Mesothelial cell of epicardium (in vitro differentiated cells): ENCODE measurements at regions not wholly inside any gene's neighbourhood (a gene's known extent, or its start where the extent isn't known, plus 50 kb on each side); places are given as distances from the start of the nearest gene placed in this dataset.

Experiments used
- DNase-seq, 2 experiments: peaks; one replicate each; pipeline ENCODE4 v3.0.0; 2021; ENCODE audit warnings: low spot score in 2 of 2; ENCODE audit not compliant: unreplicated experiment in 2 of 2
- H3K27ac Mint-ChIP-seq: 2 replicates; pipeline ENCODE4 v1.8.0; 2021; ENCODE audit warnings: mixed read lengths
- H3K27me3 Mint-ChIP-seq: 2 replicates; pipeline ENCODE4 v1.8.0; 2021; ENCODE audit warnings: low read depth, mixed read lengths
- H3K36me3 Mint-ChIP-seq: 2 replicates; pipeline ENCODE4 v1.8.0; 2021; ENCODE audit warnings: mixed read lengths
- H3K4me1 Mint-ChIP-seq: 2 replicates; pipeline ENCODE4 v1.8.0; 2021; ENCODE audit warnings: mixed read lengths
- H3K4me3 Mint-ChIP-seq: 2 replicates; pipeline ENCODE4 v1.8.0; 2021; ENCODE audit warnings: mild to moderate bottlenecking, moderate library complexity, mixed read lengths
- H3K9me3 Mint-ChIP-seq: 2 replicates; pipeline ENCODE4 v1.8.0; 2021; ENCODE audit warnings: mixed read lengths
- CTCF ChIP-seq: fragments of 200-600 bp; sonication (generic); IDR thresholded peaks from one replicate; pipeline ENCODE4 v1.5.0; 2021; ENCODE audit warnings: antibody characterized with exemption; ENCODE audit not compliant: unreplicated experiment

GRCh38 chr4:26173619-26174018, 147.2 kb upstream of the RBPJ start:
- Mint-ChIP-seq H3K27me3 (no peaks in the 10 kb centered on the region), H3K4me3 (no peak overlapping the region), H3K4me1 (peaks cover 13% of the 10 kb centered on the region), H3K36me3 (no peaks in the 10 kb centered on the region), H3K27ac (no peak overlapping the region), H3K9me3 (no peaks in the 10 kb centered on the region)
- TF ChIP-seq CTCF: no peak
- DNase-seq: no peak

DNA sequence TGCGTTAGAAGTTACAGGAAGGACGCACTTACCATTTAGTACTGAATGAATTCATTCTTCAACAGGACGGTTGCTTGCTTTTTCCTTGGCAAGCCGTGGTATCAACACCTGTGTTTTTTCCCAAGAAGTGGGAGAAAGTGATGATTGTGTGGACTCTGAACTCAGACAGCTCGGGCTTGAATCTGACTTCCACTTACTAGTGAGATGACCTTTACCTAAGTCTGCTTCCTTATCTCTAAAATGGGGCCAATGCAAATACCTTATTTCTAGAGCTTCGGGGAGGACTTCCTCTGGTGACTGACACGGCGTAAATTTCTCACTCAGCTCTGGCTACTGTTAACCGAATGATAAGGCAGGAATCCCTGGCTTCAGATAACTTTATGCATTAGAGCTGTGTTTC, 146.8 kb upstream of the RBPJ start:
- Mint-ChIP-seq H3K4me3 (no peak overlapping the region), H3K27me3 (no peaks in the 10 kb centered on the region), H3K4me1 (peaks cover 13% of the 10 kb centered on the region), H3K27ac (no peak overlapping the region), H3K9me3 (no peaks in the 10 kb centered on the region), H3K36me3 (no peaks in the 10 kb centered on the region)
- no peak for TF ChIP-seq CTCF
- no peak for DNase-seq

GRCh38 chr4:26175006-26175786, 145.6 kb upstream of the RBPJ start:
- no peak for TF ChIP-seq CTCF

GRCh38 chr4:26175905-26176470, 144.8 kb upstream of the RBPJ start:
- Mint-ChIP-seq H3K9me3 (peaks cover 8% of the 10 kb centered on the region), H3K4me3 (no peak overlapping the region), H3K27me3 (no peaks in the 10 kb centered on the region), H3K4me1 (peaks cover 13% of the 10 kb centered on the region), H3K27ac (no peak overlapping the region), H3K36me3 (no peaks in the 10 kb centered on the region)
- no peak for TF ChIP-seq CTCF
- DNase-seq: no peak

More at GRCh38 chr4:26175006-26175786, 145.6 kb upstream of the RBPJ start:
- no peak for DNase-seq
- H3K4me1 Mint-ChIP-seq: peaks cover 13% of the 10 kb centered on the region
- no peaks in the 10 kb centered on the region for H3K36me3 Mint-ChIP-seq
- no peak overlapping the region for H3K4me3 Mint-ChIP-seq
- no peaks in the 10 kb centered on the region for H3K27me3 Mint-ChIP-seq
- H3K9me3 Mint-ChIP-seq: peaks cover 4% of the 10 kb centered on the region
- H3K27ac Mint-ChIP-seq: no peak overlapping the region

DNA sequence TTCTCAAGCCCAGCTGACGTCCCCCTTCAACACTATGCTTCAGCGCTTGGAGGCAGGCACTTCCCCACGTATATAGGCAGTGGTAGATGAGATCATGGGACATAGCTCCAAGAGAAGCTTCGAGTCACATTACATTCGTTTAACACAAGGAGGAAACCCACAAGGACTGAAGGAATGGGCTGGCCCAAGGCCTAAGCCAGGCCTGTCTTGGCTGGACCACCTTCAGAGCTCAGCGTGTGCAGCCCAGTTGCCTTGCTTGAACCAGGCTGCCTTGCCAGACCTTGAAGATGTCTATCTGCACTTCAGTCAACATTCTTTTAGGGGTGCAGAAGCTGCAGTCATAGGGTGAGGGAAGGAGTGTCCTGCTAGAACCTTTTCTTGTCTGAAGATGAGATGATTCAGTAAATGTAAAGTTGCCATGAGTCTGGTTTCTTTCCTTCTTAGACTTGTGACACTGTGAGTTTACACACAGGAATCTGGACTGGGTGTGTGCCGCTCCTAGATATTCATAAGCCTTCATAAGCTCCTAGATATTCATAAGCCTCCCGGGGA, 144.1 kb upstream of the RBPJ start:
- Mint-ChIP-seq H3K9me3 (peaks cover 9% of the 10 kb centered on the region), H3K27ac (no peak overlapping the region), H3K4me1 (peaks cover 13% of the 10 kb centered on the region), H3K4me3 (no peak overlapping the region), H3K36me3 (no peaks in the 10 kb centered on the region), H3K27me3 (no peaks in the 10 kb centered on the region)
- no peak for DNase-seq
- no peak for TF ChIP-seq CTCF
